SK-N-MC (cell line): ENCODE measurements at regions not wholly inside any gene's neighbourhood (a gene's known extent, or its start where the extent isn't known, plus 50 kb on each side); places are given as distances from the start of the nearest gene placed in this dataset.

Experiments used
- EZH2 ChIP-seq: fragments of 200-600 bp; sonication (generic); IDR thresholded peaks from one replicate; pipeline ENCODE4 v1.6.1; 2017; ENCODE audit warnings: antibody characterized with exemption
- FOXP2 ChIP-seq: optimal IDR thresholded peaks from 2 replicates; pipeline ENCODE3; 2011; ENCODE audit warnings: mild to moderate bottlenecking, moderate library complexity; ENCODE audit not compliant: insufficient read depth; ENCODE audit errors: extremely low read length, control extremely low read depth
- POLR2AphosphoS5 ChIP-seq: IDR thresholded peaks from 2 replicates; pipeline ENCODE4 v1.6.1; 2012; ENCODE audit warnings: mild to moderate bottlenecking, low read depth, low read length, borderline replicate concordance

DNA sequence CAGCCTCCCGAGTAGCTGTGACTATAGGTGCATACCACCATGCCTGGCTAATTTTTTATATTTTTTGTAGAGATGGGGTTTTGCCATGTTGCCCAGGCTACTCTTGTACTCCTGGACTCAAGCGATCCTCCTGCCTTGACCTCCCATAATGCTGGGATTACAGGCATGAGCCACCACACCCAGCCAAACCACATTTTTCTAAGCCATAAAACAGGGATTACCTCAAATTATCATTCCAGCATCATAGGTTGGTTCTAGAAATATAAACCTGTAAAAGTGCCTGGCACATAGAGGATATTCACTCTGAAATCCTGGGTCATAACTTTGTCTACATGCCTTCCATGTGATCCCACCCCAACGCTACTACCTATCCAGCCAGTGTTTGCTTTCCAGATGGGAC, 59.4 kb upstream of the JAK1 start:
- TF ChIP-seq EZH2, result no peak
- TF ChIP-seq POLR2AphosphoS5, result no peak
- TF ChIP-seq FOXP2, result no peak
